GM12874 (cell line): ENCODE measurements at regions not wholly inside any gene's neighbourhood (a gene's known extent, or its start where the extent isn't known, plus 50 kb on each side); places are given as distances from the start of the nearest gene placed in this dataset.

ENCODE experiments used
- TF ChIP-seq, protein P1 (sequence below): IDR thresholded peaks from 2 replicates; pipeline ENCODE4 v1.5.1; 2011; ENCODE audit warnings: low read depth, mild to moderate bottlenecking, control low read depth, low read length, moderate library complexity; ENCODE audit not compliant: insufficient read depth

DNA sequence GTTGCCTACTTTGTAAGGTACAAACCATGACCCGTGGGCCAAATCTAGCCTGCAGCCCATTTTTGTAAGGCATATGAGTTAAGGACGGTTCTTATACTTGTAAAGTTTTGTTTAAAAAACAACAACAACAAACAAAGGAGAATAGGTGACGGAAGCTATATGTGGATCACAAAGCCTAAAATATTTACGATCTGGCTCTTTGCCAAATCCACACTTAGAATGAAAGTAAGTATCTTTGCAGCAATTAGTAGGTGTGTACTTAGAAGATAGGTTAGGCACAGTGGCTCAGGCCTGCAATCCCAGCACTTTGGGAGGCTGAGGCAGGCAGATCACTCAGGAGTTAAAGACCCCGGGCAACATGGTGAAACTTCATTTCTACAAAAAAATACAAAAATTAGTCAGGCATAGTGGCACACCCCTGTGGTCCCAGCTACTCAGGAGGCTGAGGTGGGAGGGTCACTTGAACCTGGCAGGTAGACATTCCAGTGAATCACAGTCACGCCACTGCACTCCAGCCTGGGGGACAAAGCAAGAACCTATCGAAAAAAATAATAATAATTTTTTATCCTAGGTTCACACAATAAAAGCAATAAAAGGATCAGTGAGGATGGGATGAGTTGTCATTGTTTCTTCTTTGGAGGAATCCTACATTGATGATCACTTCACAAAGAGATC is 57.8 kb upstream of the CTAGE1 start:
- TF ChIP-seq, protein P1, sequence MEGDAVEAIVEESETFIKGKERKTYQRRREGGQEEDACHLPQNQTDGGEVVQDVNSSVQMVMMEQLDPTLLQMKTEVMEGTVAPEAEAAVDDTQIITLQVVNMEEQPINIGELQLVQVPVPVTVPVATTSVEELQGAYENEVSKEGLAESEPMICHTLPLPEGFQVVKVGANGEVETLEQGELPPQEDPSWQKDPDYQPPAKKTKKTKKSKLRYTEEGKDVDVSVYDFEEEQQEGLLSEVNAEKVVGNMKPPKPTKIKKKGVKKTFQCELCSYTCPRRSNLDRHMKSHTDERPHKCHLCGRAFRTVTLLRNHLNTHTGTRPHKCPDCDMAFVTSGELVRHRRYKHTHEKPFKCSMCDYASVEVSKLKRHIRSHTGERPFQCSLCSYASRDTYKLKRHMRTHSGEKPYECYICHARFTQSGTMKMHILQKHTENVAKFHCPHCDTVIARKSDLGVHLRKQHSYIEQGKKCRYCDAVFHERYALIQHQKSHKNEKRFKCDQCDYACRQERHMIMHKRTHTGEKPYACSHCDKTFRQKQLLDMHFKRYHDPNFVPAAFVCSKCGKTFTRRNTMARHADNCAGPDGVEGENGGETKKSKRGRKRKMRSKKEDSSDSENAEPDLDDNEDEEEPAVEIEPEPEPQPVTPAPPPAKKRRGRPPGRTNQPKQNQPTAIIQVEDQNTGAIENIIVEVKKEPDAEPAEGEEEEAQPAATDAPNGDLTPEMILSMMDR, result no peak

DNA sequence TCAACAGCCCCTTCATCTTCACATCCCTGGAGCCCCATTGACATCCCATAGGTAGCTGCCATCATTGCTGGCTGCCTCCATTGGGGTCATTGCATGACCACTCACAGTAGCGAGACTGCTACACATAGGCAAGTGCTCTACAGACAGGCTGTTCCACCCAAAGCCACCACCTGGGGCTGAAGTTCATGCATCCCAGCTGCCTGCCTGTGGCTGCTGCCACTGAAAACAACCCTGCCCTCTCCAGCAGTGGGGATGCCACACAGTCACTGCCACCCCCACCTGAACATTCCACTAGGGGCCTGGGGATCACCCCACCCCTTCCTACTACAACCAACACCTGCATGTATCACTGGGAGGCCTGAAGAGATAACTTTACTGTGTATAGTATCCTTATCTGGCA is 59.5 kb upstream of the CTAGE1 start:
- TF ChIP-seq, protein P1, result no peak

DNA sequence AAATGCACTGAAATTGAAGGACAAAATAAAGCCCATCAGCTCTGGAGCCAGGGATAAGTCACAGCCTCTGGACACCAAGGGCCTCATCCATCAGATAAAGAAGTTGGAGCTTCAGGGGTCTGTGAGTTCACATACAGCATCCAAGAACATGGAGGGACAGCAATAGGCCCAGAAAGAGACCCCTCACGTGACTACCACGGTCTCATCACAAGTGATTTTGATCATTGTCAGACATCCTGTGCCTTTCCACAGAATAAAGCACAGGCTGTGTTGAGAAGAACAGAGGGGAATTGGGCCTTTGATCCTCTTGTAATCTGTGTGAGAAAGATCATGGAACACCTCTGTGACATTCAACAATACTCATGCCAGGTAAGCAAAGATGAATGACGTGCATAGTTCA is 65.2 kb upstream of the CTAGE1 start:
- TF ChIP-seq, protein P1, result no peak

DNA sequence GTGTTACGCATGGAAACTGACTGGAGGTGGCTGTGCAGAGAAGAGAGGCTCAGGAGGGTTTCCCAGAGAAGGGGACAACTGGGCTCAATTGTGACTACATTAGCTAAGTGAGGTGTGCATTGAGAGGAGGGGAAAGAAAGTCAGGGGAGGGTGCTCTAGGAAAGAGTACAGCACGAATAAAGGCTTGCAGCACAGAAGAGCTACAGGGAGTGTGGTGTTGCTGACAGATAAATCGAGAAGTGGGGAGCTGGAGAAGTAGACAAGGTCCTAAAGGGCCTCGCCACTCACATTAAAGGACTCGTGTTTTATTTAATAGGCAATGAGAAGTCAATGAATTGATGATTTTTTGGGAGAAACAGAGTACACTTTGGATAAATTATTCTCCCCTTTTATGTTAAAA is 65.7 kb upstream of the CTAGE1 start:
- TF ChIP-seq, protein P1, result no peak

DNA sequence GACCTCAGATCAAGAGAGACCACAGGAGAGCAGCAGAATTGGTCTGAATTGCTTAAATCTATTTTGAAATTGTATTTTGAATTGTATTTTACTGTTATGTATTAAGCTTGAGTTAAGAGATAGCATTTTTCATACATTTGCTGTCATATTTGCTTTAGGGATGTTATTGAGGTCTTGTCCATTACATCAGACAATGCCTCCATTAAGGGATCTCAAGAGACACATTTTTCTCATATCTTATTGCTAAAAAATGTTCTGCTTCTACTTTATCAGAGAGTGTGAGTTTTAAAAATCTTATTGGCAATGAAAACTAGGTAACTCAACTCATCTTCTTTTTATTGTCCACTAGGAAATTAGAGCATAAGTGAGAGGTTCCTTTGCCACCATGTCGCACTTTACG is 66.8 kb upstream of the CTAGE1 start:
- TF ChIP-seq, protein P1, result no peak

DNA sequence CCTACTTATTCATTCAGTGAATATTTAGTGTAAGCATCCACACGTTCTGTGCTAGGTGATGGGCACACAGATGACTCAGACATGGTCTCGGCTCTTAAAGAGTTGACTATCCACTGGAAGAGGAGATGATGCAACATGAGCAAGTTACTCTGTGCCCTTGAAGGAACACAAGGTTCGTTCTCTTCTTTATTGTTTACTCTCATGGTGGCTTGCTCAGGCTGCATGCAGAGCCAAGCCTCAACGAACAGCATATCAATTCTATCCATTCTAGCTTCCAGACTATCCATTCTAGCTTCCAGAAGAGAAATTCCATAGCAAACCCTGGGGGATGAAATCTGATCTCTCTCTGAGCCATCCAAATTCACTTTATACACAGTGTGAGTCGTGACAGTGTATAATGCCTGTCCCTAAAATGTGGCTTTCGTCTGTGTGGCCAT is 68.1 kb upstream of the CTAGE1 start:
- TF ChIP-seq, protein P1, result no peak

DNA sequence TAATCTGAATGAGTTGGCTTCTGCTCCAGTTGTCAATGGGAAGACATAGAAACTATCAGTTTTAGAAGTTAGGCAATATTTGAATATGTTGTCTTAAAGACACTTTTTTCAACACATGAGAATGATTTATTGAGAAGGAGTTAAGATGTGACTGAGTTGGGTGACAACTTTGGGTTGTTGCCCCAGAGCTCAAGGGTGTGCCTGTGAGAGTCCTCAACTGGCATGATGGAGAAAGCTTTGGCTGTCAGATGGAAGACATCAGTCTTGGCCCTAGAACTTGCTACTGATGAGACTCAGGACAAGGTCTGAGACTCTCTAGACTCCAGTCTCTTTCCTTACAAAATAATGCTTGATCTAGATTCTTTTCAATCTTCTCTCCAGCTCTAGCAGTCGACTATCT is 69.0 kb upstream of the CTAGE1 start:
- TF ChIP-seq, protein P1, result no peak
